Aorta (tissue), 5 donors: ENCODE measurements at regions not wholly inside any gene's neighbourhood (a gene's known extent, or its start where the extent isn't known, plus 50 kb on each side); places are given as distances from the start of the nearest gene placed in this dataset.
"Not testable (repeated sequence)": the region's sequence is repeated elsewhere in the genome, so short reads cannot be mapped to it uniquely, and the experiment has no call there.

ENCODE experiments used
- ATAC-seq: fragments of 200-7000 bp; cut with Tn5 transposase; one replicate; pipeline ENCODE4 v1.9.1; 2022; ENCODE audit warnings: moderate library complexity; ENCODE audit not compliant: low FRiP score
- DNase-seq, 2 donors: peaks; one replicate each; pipeline ENCODE4 v3.0.0-alpha.2; 2020
- H3K27ac ChIP-seq, 2 donors: one replicate each; pipeline ENCODE4 v1.5.1; 2013; ENCODE audit warnings: low read length in 2 of 2, mild to moderate bottlenecking in 2 of 2, moderate library complexity in 2 of 2, control low read depth in 1 of 2, inconsistent platforms in 1 of 2, low read depth in 1 of 2
- H3K27me3 ChIP-seq, 2 donors: one replicate each; pipeline ENCODE4 v1.6.1; 2013; ENCODE audit warnings: control low read depth in 1 of 2, low read length in 1 of 2, mild to moderate bottlenecking in 1 of 2, moderate library complexity in 1 of 2; ENCODE audit not compliant: insufficient read depth in 2 of 2, control insufficient read depth in 1 of 2
- H3K36me3 ChIP-seq, 2 donors: one replicate each; pipeline ENCODE4 v1.6.1; 2013; ENCODE audit warnings: control low read depth in 1 of 2, low read length in 1 of 2, mild to moderate bottlenecking in 1 of 2; ENCODE audit not compliant: insufficient read depth in 2 of 2, control insufficient read depth in 1 of 2
- H3K4me1 ChIP-seq, 2 donors: one replicate each; pipeline ENCODE4 v1.6.1; 2013; ENCODE audit warnings: low read length in 2 of 2, control low read depth in 1 of 2, mild to moderate bottlenecking in 1 of 2, moderate library complexity in 1 of 2; ENCODE audit not compliant: insufficient read depth in 2 of 2, control insufficient read depth in 1 of 2
- H3K4me3 ChIP-seq, 2 donors: one replicate each; pipeline ENCODE4 v1.5.1; 2013; ENCODE audit warnings: low read length in 2 of 2, control low read depth in 1 of 2, mild to moderate bottlenecking in 1 of 2
- H3K9me3 ChIP-seq: one replicate; pipeline ENCODE4 v1.6.1; 2013; ENCODE audit warnings: mild to moderate bottlenecking, low read length; ENCODE audit not compliant: control insufficient read depth
- WGBS, 2 donors: extraction: QIAGEN DNeasy Blood & Tissue Kit; methylation state at CpG; one replicate each; pipeline ENCODE4 v1.1.7; 2013; 5-methylcytosine and 5-hydroxymethylcytosine counted together
- intact Hi-C, 2 donors: fragments of 100-400 bp; cut with DNase I; formaldehyde crosslinking; loops; one replicate each; pipeline versions ENCODE4 v1.14.2 to v1.15.0; 2022
- donor health status: healthy with polysubstance abuse.
- donor health status: Bipolar disorder and iron deficiency.
- donor health status: DM: no; HTN: no; CAD: no.
- donor health status: DM: no; HTN: no; CAD: no.
- donor health status: DM: yes; HTN: yes; CAD: no.

GRCh38 chr5:177941386-177941785, 54.7 kb downstream of the PROP1 start:
- H3K4me1 ChIP-seq, DNase-seq, H3K27me3 ChIP-seq, H3K36me3 ChIP-seq, intact Hi-C loops, H3K4me3 ChIP-seq, ATAC-seq, H3K27ac ChIP-seq, H3K9me3 ChIP-seq: not testable (repeated sequence)
- WGBS, 2 donors: 78% methylated on average over 5 of the region's 5 CpGs

- intact Hi-C loops, H3K27ac ChIP-seq, H3K27me3 ChIP-seq, H3K4me3 ChIP-seq, DNase-seq, H3K9me3 ChIP-seq, H3K4me1 ChIP-seq, ATAC-seq, H3K36me3 ChIP-seq: not testable (repeated sequence)
- WGBS, 2 donors: 2 to 3% methylated on average over 45 to 69 of the region's 79 CpGs
Measured at GRCh38 chr5:177939246-177940171, 56.5 kb downstream of the PROP1 start.

GRCh38 chr5:177938767-177939166, 57.3 kb downstream of the PROP1 start:
- WGBS, 2 donors: 13 to 20% methylated on average over 7 of the region's 7 CpGs
- H3K9me3 ChIP-seq, H3K4me1 ChIP-seq, DNase-seq, H3K27ac ChIP-seq, ATAC-seq, H3K4me3 ChIP-seq, intact Hi-C loops, H3K27me3 ChIP-seq, H3K36me3 ChIP-seq: not testable (repeated sequence)

- H3K27ac ChIP-seq, DNase-seq, H3K9me3 ChIP-seq, H3K4me1 ChIP-seq, H3K36me3 ChIP-seq, H3K27me3 ChIP-seq, H3K4me3 ChIP-seq, ATAC-seq, intact Hi-C loops: not testable (repeated sequence)
Measured at GRCh38 chr5:177934233-177934632, 61.8 kb downstream of the PROP1 start.

GRCh38 chr5:177930269-177931022, 65.6 kb downstream of the PROP1 start:
- H3K36me3 ChIP-seq, H3K4me3 ChIP-seq, DNase-seq, H3K4me1 ChIP-seq, intact Hi-C loops, H3K27me3 ChIP-seq, ATAC-seq, H3K9me3 ChIP-seq, H3K27ac ChIP-seq: not testable (repeated sequence)
- WGBS, 2 donors: 37 to 46% methylated on average over 14 to 18 of the region's 19 CpGs

- ATAC-seq, H3K9me3 ChIP-seq, H3K4me3 ChIP-seq, DNase-seq, H3K36me3 ChIP-seq, H3K4me1 ChIP-seq, H3K27ac ChIP-seq, H3K27me3 ChIP-seq, intact Hi-C loops: not testable (repeated sequence)
- 79 to 82% methylated on average over 5 of the region's 9 CpGs for WGBS, 2 donors
Measured at GRCh38 chr5:177929618-177930017, 66.4 kb downstream of the PROP1 start.

GRCh38 chr5:177927500-177927899, 68.5 kb downstream of the PROP1 start:
- H3K4me3 ChIP-seq, H3K4me1 ChIP-seq, H3K27me3 ChIP-seq, H3K9me3 ChIP-seq, DNase-seq, H3K27ac ChIP-seq, intact Hi-C loops, ATAC-seq, H3K36me3 ChIP-seq: not testable (repeated sequence)
- no CpG with 5 or more reads among the region's 4 CpGs for WGBS, 2 donors

- H3K4me3 ChIP-seq, intact Hi-C loops, H3K27ac ChIP-seq, H3K27me3 ChIP-seq, H3K4me1 ChIP-seq, H3K36me3 ChIP-seq, H3K9me3 ChIP-seq, ATAC-seq, DNase-seq: not testable (repeated sequence)
- 67 to 80% methylated on average over 1 to 2 of the region's 11 CpGs for WGBS, 2 donors
Measured at GRCh38 chr5:177924577-177924976, 71.5 kb downstream of the PROP1 start.
